IPS-15b (cell line): ENCODE measurements at regions not wholly inside any gene's neighbourhood (a gene's known extent, or its start where the extent isn't known, plus 50 kb on each side); places are given as distances from the start of the nearest gene placed in this dataset.

ENCODE experiments used
- H3K27me3 ChIP-seq: one replicate; pipeline ENCODE4 v1.6.1; 2013; ENCODE audit warnings: low read length; ENCODE audit not compliant: control insufficient read depth, insufficient read depth
- H3K36me3 ChIP-seq: one replicate; pipeline ENCODE4 v1.6.1; 2013; ENCODE audit warnings: low read length; ENCODE audit not compliant: control insufficient read depth, insufficient read depth
- H3K4me1 ChIP-seq: one replicate; pipeline ENCODE4 v1.6.1; 2013; ENCODE audit warnings: mild to moderate bottlenecking, low read length; ENCODE audit not compliant: control insufficient read depth, insufficient read depth
- H3K4me3 ChIP-seq: one replicate; pipeline ENCODE4 v1.5.1; 2013; ENCODE audit warnings: low read depth, low read length
- H3K9ac ChIP-seq: one replicate; pipeline ENCODE4 v1.6.1; 2013; ENCODE audit warnings: low read depth, mild to moderate bottlenecking, low read length
- H3K9me3 ChIP-seq: one replicate; pipeline ENCODE4 v1.6.1; 2013; ENCODE audit warnings: mild to moderate bottlenecking, low read length; ENCODE audit not compliant: control insufficient read depth, insufficient read depth

DNA sequence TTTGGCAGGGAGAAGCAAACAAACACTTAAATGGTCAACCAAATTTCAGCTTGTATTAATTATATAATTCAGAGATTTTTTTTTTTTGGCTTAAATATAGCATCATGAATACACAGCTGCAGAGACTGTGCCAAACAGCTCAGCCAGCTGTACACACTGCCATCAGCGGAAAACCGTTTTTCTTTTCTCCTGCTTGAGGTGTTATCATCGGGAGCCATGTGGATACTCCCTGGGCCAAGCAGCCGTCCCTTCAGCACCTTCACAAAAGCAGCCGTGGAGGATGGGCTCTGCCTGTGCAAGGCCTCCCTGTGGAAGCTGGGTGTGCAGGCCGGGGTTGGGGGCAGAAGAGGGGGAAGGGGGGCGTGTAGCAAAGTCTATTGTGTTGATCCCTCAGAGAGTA lies 85.0 kb downstream of the NUF2 start:
- Histone ChIP-seq H3K27me3 (peaks cover 8% of the 10 kb centered on the region), H3K36me3 (no peaks in the 10 kb centered on the region), H3K9me3 (no peaks in the 10 kb centered on the region), H3K4me1 (peaks cover 8% of the 10 kb centered on the region), H3K9ac (no peak overlapping the region), H3K4me3 (no peak overlapping the region)

DNA sequence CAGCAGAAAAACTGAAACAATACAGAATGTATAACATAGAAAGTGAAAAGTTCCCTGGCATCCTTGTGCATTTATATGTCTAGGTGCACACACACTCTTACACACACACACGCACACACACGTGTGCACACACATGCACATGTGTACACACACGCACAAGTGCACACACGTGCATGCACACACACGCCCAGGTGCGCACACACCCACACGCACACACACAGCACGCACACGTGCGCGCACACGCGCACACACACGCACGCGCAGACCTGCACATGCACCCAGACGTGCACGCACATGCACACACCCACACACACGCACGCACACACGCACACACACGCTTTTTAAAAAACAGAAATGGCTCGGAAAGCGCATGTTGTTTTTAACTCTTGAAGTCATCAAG lies 86.5 kb downstream of the NUF2 start:
- no peak overlapping the region for H3K4me3 ChIP-seq
- H3K9ac ChIP-seq: no peak overlapping the region
- H3K27me3 ChIP-seq: peaks cover 8% of the 10 kb centered on the region
- peaks cover 8% of the 10 kb centered on the region for H3K4me1 ChIP-seq
- no peaks in the 10 kb centered on the region for H3K36me3 ChIP-seq
- H3K9me3 ChIP-seq: no peaks in the 10 kb centered on the region

- Histone ChIP-seq H3K36me3 (no peaks in the 10 kb centered on the region), H3K9me3 (no peaks in the 10 kb centered on the region), H3K4me1 (peaks cover 8% of the 10 kb centered on the region), H3K4me3 (no peak overlapping the region), H3K9ac (peak overlapping the region; percentile 47), H3K27me3 (peaks cover 8% of the 10 kb centered on the region)
These were observed 88.6 kb downstream of the NUF2 start for GRCh38 chr1:163410073-163410999.

- no peaks in the 10 kb centered on the region for H3K36me3 ChIP-seq
- H3K4me1 ChIP-seq: peaks cover 8% of the 10 kb centered on the region
- no peak overlapping the region for H3K9ac ChIP-seq
- peaks cover 8% of the 10 kb centered on the region for H3K27me3 ChIP-seq
- no peak overlapping the region for H3K4me3 ChIP-seq
- no peaks in the 10 kb centered on the region for H3K9me3 ChIP-seq
These were observed 90.5 kb downstream of the NUF2 start for GRCh38 chr1:163412221-163412620.

DNA sequence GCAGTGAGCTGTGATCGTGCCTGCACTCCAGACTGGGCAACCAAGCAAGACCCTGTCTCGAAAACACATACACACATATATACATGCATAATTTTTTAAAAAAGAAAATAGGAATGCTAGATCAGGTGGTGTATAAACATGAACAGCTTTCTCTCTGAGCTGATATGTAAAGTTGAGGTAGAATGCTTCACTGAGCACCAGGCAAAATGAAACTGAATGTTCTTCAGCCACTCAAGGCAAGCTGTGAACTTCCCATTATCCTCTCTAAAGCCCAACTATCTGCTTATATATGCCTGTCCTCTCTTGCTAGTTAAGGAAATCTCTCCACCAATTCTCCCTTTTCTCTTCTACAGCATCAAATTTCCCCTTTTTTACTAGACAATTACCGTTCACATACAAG lies 93.0 kb downstream of the NUF2 start:
- Histone ChIP-seq H3K4me1 (peaks cover 8% of the 10 kb centered on the region), H3K9me3 (no peaks in the 10 kb centered on the region), H3K9ac (no peak overlapping the region), H3K36me3 (no peaks in the 10 kb centered on the region), H3K27me3 (peaks cover 5% of the 10 kb centered on the region), H3K4me3 (no peak overlapping the region)

GRCh38 chr1:163421701-163422100 lies 99.9 kb downstream of the NUF2 start:
- Histone ChIP-seq H3K9ac (no peak overlapping the region), H3K4me3 (no peak overlapping the region), H3K27me3 (no peaks in the 10 kb centered on the region), H3K36me3 (no peaks in the 10 kb centered on the region), H3K9me3 (no peaks in the 10 kb centered on the region), H3K4me1 (peaks cover 6% of the 10 kb centered on the region)

DNA sequence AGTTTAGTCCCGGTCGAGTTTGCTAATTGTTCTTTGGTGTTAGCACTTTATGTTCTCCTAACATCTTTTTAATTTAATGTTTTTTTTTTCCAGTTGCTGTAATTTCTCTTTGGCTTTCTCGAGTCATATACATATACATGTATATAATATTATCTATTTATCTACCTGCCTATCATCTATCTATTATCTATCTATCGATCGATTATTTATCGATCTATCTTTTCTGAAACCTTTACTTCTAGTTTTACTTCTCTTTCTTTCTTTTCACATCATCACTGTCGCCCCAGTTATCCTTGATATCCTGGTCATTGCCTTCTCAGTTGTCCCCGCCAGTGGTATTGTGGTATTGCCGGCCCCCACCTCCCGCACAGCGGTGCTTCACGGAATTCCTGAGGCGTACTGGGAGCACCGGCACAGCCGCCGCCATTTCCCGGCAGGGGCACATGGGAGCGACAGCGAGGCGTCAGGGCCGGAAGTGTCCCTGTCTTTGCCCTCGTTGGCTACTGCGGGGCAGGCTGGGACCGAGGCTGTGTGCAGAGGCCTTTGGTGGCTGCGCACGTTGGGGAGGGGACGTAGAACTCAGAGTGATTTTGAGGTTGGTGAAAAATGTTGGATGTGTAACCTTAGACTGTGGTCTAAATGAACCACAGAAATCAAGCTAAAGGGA lies 101.1 kb downstream of the NUF2 start:
- Histone ChIP-seq H3K36me3 (no peaks in the 10 kb centered on the region), H3K27me3 (no peaks in the 10 kb centered on the region), H3K9me3 (no peaks in the 10 kb centered on the region), H3K9ac (no peak overlapping the region), H3K4me1 (peaks cover 7% of the 10 kb centered on the region), H3K4me3 (no peak overlapping the region)

DNA sequence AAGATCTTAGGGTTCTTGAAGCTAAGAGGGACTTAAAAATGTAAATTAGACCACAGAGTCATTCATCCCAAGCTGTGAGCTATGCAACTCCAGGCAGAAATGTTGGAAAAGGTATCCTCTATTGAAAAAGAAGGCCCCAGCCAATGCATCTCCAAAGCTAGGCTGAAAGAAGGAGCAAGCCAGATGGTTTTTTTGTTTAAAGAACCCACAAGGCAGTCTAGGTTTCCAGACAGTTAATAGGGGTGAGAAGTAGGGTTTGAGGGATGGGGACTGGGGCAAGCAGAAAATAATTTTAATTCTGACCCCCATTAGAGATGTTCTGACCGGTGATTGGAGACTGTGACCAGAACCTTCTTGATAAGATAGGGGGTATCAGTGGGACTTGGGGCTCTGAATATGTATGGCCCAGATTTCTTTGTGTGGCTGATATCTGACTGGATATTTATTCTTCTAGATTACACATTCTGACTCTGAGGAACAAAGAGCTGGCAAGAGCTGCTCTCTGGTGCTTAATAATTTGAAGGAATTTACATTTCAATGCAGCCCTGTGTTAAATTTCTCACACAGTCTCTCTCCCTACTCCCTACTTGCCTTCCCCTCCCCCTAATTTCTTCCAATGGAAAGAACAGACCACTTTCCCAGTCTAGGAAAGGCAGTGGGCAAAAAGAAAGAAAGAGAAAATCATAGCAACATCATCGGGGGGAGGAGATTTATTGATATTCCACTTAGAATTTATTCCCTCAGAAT lies 104.9 kb downstream of the NUF2 start:
- Histone ChIP-seq H3K9ac (no peak overlapping the region), H3K27me3 (no peaks in the 10 kb centered on the region)

DNA sequence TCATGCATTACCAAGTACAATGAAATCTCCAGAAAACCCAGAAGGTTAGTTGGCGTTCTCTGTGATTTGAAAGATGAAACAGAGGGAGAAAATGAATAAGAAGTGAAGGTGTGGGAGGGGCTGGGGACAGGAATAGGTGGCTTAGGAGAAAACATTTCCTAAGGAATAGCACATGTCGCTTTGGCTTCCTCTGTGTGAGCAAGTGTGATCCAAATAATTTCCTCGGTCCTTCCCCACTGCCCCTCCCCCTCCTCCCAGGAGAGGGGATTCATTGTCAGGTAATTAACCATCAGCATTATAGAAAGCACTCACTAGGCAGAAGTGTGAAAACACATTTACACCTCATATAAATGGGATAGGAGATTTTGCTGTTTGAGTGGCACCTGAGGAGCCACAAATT lies 105.5 kb downstream of the NUF2 start:
- Histone ChIP-seq H3K9ac (no peak overlapping the region), H3K27me3 (no peaks in the 10 kb centered on the region), H3K36me3 (no peaks in the 10 kb centered on the region)

More for the DNA sequence above, 104.9 kb downstream of the NUF2 start:
- H3K4me1 ChIP-seq: peaks cover 7% of the 10 kb centered on the region
- H3K4me3 ChIP-seq: no peak overlapping the region
- no peaks in the 10 kb centered on the region for H3K36me3 ChIP-seq
- H3K9me3 ChIP-seq: no peaks in the 10 kb centered on the region

DNA sequence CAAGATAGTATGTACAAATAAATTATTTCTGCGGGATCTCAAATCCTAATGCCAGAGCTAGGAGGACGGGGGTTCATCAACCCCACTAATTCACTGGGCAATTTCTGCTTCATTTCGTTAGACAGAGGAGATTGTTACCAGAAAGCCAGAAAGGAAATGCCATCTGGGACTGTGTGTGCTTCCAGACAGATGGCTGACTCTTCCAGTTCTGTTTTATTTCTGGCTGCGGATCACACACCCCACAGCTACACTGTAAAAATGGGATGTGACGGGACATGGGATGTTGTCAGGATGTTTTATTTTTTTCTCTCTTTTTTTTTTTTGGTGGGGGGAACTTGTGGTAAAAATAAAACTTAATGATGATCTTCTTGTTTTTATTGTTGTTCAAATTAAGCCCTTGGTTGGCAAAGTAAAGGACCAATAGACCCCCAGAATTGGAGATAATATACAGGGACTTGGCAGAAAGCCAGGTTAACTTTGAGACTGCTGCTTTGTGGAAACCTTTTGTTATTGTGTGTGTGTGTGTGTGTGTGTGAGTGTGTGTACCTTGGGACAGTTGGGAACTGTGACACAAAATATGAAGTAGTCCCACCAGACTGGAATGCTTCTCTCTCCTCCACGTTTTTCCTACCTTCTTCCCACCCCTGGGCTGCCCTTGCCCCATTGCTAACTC lies 114.5 kb downstream of the NUF2 start:
- Histone ChIP-seq H3K9me3 (peaks cover 5% of the 10 kb centered on the region), H3K4me3 (no peak overlapping the region), H3K4me1 (no peaks in the 10 kb centered on the region), H3K27me3 (no peaks in the 10 kb centered on the region), H3K9ac (no peak overlapping the region), H3K36me3 (no peaks in the 10 kb centered on the region)

More for the DNA sequence above, 105.5 kb downstream of the NUF2 start:
- peaks cover 2% of the 10 kb centered on the region for H3K9me3 ChIP-seq
- H3K4me3 ChIP-seq: no peak overlapping the region
- H3K4me1 ChIP-seq: peaks cover 7% of the 10 kb centered on the region

GRCh38 chr1:163439471-163439870 lies 117.7 kb downstream of the NUF2 start:
- H3K4me1 ChIP-seq: peaks cover 11% of the 10 kb centered on the region
- H3K9ac ChIP-seq: no peak overlapping the region
- H3K4me3 ChIP-seq: no peak overlapping the region
- no peaks in the 10 kb centered on the region for H3K27me3 ChIP-seq
- H3K36me3 ChIP-seq: no peaks in the 10 kb centered on the region
- H3K9me3 ChIP-seq: no peaks in the 10 kb centered on the region
